Medulla oblongata (tissue), 1 donor: ENCODE measurements at regions not wholly inside any gene's neighbourhood (a gene's known extent, or its start where the extent isn't known, plus 50 kb on each side); places are given as distances from the start of the nearest gene placed in this dataset.

Experiments
- DNase-seq: peaks from one replicate; pipeline ENCODE4 v3.0.0-alpha.2; 2015; ENCODE audit errors: extremely low spot score

DNA sequence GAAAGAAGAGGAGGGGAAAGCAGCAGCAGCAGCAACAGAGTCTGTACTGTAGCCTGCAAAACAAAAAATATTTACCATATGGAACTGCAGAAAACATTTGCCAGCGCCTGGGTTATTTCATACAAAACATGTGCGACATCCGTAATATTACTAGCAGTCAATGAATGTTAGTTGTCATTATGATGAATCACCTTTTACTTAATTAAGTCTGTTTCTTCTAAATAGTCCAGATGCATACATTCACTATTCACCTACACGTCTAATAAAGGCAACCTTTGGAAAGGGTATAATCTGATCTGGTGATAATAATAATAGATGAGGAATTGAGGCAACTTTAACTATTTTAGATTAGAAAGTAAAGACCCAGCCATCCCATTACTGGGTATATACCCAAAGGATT is 426.3 kb upstream of the ST6GAL2 start:
- no peak for DNase-seq

DNA sequence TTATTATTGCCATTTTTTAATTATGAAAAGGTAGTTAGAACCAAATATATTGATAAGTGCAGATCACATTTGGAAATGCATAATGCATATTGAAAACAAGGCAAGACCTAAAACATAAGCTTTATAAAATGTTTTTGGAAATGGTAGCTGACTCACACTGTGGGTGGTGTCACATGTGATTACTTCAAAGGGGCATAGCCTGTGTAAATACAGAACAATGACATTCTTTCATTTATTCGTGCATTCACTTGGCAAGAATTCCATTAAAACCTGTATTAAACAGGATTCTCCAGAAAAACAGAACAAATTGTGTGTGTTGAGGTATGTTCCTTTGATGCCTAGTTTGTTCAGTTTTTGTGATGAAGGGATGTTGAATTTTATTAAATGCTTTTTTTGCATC is 427.3 kb upstream of the ST6GAL2 start:
- DNase-seq: no peak

GRCh38 chr2:107320881-107321280 is 434.9 kb upstream of the ST6GAL2 start:
- no peak for DNase-seq

DNA sequence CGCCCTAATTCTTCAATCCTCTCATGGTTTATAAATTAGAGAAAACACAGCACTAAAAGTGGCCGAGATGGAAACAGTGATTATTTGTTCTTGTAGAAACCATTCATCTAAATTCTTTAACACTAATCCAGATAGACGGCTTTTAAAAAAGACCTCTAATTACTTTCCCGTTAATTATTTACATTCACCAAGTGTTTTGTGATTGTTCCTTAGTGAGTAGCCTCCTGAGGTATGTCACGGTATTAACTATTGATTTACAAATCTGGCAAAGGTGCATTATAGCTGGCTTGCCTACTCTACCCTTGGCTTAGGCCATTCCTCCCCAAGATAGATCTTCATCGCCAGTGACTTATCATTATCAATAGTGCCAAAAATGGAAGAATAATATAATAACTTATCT is 436.4 kb upstream of the ST6GAL2 start:
- DNase-seq: no peak

GRCh38 chr2:107323946-107324565 is 438.1 kb upstream of the ST6GAL2 start:
- DNase-seq: no peak

DNA sequence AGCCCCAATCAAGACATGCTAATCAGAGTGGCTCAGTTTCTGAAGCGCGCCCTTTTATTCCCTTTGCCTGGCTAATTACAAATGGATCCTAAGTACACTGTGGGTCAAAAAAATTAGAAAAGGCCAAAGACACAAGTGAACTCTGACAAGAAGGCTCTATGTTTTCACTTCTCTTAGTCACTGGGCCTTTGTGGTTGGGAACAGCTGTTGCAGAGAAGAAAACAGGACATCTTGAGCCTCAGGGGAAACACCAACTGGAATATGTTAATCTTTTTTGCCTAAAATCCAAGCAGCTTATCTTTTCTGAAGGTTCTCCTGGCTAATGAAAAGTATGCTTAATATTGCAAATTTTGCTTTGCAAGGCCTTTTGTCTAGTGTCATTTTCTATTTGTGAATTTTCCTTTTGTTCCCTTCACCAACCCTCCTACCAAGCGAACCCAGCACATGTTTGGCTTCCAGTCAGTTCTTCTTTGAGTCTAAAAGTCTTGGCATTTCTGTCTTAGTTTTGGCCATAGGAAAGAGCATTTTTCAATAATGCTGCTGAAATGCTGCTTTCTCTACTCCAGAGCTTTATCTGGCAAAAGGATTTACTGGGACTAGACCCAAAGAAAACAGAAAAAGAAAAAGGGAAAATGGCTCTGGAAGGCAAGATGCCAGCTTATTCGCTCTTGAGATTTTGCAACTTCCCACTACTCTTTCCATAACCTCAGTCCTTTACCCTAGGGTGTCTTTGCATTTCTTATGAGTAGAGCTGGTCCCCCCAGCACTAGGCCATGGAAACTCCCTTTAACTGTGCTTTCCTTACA is 440.2 kb upstream of the ST6GAL2 start:
- peak; percentile 68 for DNase-seq

- DNase-seq: no peak
Measured at GRCh38 chr2:107334306-107334705, 448.3 kb upstream of the ST6GAL2 start.

- DNase-seq: no peak
Measured at GRCh38 chr2:107336526-107336925, 450.6 kb upstream of the ST6GAL2 start.

- no peak for DNase-seq
Measured at GRCh38 chr2:107337209-107337898, 451.4 kb upstream of the ST6GAL2 start.

GRCh38 chr2:107338059-107338458 is 452.1 kb upstream of the ST6GAL2 start:
- no peak for DNase-seq

DNA sequence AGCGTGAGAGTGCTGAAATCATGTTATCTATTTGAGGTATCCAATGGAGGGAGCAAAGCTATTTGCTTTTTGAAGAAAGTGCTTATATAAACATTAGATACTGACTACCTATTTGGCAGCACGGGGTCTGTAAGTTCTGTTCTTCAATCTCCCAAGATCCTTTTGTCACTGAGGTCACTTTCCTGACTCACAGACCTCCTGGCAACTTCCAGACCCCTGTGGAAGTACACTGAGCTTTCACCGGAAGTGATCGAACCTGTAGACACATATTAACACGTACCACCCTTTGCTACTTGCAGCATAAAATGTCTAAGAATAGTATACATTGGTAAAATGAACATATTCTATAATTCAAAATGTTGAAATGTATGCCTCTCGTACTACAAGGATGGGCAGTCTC is 452.6 kb upstream of the ST6GAL2 start:
- no peak for DNase-seq

DNA sequence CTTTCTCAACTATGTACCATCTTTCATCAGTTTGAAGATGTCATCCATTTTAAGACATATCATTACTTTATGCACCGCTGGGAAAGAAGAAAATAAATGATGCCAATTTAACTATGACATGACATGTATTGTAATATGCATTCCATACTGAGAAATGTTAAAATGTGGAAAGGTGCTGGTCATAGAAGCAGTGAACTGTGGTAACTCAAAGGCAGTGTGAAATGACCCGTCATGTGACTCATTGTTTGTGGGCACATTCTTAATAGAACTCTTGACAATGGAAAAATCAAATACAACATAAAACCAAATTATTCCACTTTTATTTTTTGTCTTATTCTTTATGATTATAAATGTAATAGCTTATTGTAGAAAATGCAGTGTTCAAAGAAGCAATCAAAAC is 455.0 kb upstream of the ST6GAL2 start:
- no peak for DNase-seq

DNA sequence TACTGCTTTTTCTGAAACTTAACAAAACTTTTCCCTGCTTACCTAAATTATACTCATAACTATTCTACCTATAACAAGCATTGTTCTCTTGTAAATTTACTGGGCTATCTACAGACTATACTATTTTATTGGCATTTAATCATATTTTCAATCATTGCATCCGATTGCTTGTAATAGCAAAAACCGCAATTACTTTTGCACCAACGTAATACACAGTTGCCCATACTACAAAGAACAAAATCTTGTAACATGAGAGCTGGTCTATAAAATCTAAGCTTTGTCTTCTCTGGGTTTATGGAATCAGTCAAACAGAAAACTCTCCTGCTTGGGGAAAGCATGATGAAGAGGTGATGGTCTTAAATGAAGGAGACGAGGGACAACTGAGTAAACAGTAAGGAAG is 463.4 kb upstream of the ST6GAL2 start:
- no peak for DNase-seq

GRCh38 chr2:107354175-107354574 is 468.2 kb upstream of the ST6GAL2 start:
- no peak for DNase-seq

GRCh38 chr2:107358362-107358761 is 468.3 kb upstream of the RGPD4 start:
- no peak for DNase-seq

- no peak for DNase-seq
Measured at GRCh38 chr2:107359021-107359420, 467.7 kb upstream of the RGPD4 start.

DNA sequence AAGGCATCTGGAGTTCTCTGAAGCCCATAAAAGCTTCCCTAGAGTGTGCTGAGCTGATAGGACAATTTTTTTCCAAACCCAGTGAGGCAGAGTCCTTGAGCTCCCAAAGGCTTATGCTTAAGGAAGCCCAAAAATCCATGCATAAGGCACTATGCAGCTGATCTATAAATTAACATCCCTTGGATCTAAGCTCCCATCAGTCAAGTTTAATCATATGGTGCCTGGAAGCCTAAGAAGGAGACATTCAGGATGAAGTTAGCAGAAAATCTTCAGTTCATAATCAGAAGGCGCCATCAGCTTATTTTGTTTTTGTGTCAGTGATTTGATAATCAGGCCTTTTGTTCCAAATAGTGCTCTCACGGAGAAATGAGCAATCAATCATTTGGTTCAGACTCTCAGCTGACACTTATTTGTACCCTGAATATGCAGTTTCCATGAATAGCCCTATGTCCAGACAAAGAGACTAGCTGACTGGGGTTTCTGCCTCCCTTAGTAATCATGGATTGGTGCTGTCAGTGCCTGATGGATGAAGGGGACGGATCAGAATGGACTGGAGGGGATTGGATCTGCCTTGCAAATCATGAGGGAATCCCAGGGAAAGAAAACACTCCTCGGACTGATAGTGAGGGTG is 464.8 kb upstream of the RGPD4 start:
- DNase-seq: peak; percentile 18

- no peak for DNase-seq
Measured at GRCh38 chr2:107362993-107363392, 463.7 kb upstream of the RGPD4 start.

GRCh38 chr2:107363806-107364205 is 462.9 kb upstream of the RGPD4 start:
- no peak for DNase-seq

DNA sequence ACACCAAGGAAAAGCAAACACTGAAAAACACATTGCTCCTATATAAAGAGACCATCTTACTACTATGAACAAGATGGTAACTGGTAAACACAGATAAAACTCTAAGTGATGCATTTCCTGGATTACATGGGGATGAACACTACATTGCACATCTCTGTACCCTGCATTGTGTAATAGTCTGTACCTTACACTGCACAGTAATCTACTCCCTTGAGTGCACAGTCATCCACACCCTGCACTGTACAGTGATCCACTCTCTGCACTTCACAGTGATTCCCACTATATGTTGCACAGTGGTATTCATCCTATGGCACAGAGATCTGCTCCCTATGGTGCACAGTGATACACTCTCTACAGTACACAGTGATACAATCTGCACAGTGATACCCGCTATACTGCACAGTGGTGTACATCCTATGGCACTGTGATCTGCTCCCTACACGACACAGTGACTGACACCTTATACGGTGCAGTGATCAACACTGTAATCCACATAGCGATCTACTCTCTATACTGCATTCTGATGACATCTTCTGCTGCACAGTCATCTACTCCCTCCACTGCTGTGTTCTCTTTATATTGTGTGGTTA is 462.2 kb upstream of the RGPD4 start:
- no peak for DNase-seq

DNA sequence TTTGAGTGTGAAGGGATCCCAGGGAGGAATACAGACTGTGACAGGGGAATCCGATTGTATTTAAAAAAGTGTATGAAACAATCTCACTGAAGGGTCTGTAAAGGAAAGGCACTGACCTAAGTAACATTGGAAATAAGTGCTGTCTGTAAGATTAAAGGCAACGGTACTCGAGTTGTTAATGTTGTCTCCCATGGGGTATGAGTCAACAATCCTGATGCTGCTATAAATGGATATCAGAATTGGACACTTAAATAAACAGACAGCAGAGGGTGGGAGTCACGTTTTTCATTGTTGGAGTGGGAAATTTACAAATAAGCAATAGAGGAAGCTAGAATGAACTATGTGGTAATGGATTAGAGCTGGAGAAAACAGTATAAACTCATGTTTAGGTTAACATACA is 452.4 kb upstream of the RGPD4 start:
- no peak for DNase-seq

DNA sequence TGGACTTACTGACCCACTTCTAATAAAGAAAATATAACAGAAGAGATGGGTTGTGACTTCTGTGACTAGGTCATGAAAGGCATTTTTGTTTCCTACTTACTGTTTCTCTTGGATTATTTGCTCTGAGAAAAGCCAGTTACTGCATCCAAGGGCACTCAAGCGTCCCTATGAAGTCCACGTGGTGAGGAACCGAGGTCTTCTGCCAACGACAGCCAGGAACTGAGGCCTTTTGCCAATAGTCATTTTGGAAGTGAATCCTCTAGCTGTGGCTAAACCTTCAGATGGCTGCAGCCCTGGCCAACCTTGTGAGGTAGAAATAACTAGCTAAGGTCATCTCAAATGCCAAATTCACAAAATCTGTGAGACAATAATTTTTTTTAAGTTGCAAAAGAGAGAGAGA is 449.8 kb upstream of the RGPD4 start:
- DNase-seq: peak; percentile 31
